Mesothelial cell of epicardium (in vitro differentiated cells): ENCODE measurements at regions not wholly inside any gene's neighbourhood (a gene's known extent, or its start where the extent isn't known, plus 50 kb on each side); places are given as distances from the start of the nearest gene placed in this dataset.
A peak's percentile ranks its signal among the peaks of the same experiment; 100 is the strongest.

ENCODE experiments used
- DNase-seq, 2 experiments: peaks; one replicate each; pipeline ENCODE4 v3.0.0; 2021; ENCODE audit warnings: low spot score in 2 of 2; ENCODE audit not compliant: unreplicated experiment in 2 of 2
- H3K27ac Mint-ChIP-seq: 2 replicates; pipeline ENCODE4 v1.8.0; 2021; ENCODE audit warnings: mixed read lengths
- H3K27me3 Mint-ChIP-seq: 2 replicates; pipeline ENCODE4 v1.8.0; 2021; ENCODE audit warnings: low read depth, mixed read lengths
- H3K36me3 Mint-ChIP-seq: 2 replicates; pipeline ENCODE4 v1.8.0; 2021; ENCODE audit warnings: mixed read lengths
- H3K4me1 Mint-ChIP-seq: 2 replicates; pipeline ENCODE4 v1.8.0; 2021; ENCODE audit warnings: mixed read lengths
- H3K4me3 Mint-ChIP-seq: 2 replicates; pipeline ENCODE4 v1.8.0; 2021; ENCODE audit warnings: mild to moderate bottlenecking, moderate library complexity, mixed read lengths
- H3K9me3 Mint-ChIP-seq: 2 replicates; pipeline ENCODE4 v1.8.0; 2021; ENCODE audit warnings: mixed read lengths
- TF ChIP-seq, protein P1 (sequence below): fragments of 200-600 bp; sonication (generic); IDR thresholded peaks from one replicate; pipeline ENCODE4 v1.5.0; 2021; ENCODE audit warnings: antibody characterized with exemption; ENCODE audit not compliant: unreplicated experiment

DNA sequence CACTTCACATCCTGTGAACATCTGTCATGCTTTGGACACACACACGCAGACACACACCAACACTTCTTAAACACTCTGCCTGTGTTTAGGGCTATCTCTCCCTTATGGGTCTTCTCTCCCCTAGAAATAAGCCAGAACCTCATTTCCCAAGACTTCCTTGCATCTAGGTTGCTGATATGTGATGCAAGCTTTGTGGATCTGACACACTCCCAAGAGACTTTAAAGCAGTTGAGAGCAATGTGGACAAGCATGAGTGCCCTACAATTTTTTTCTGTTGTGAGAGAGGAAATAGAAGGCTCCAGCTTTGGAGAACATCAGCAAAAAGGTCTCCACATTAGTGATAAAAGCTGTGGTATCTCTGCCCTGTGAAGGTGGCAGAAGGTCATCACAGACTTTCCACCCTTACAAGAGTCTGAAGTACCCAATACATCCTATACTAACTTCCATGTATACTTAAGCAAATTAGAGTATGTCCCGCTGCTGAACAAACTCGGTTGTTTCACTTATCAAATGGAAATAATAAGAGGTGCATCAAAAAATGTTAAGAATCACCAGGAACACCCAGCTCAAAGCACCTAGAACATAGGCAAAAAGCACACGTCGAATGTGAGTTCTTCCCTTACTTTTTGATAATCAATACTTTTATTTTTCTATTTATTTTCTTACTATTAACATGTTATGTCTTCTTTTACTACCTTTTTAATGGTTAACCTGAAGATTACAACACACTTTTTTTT lies 267.6 kb downstream of the SETD4 start:
- no peak for DNase-seq
- Mint-ChIP-seq H3K27ac (no peak overlapping the region), H3K4me1 (peaks cover 18% of the 10 kb centered on the region), H3K27me3 (peaks cover 4% of the 10 kb centered on the region), H3K4me3 (no peak overlapping the region), H3K9me3 (peaks cover 3% of the 10 kb centered on the region), H3K36me3 (no peaks in the 10 kb centered on the region)
- TF ChIP-seq, protein P1, sequence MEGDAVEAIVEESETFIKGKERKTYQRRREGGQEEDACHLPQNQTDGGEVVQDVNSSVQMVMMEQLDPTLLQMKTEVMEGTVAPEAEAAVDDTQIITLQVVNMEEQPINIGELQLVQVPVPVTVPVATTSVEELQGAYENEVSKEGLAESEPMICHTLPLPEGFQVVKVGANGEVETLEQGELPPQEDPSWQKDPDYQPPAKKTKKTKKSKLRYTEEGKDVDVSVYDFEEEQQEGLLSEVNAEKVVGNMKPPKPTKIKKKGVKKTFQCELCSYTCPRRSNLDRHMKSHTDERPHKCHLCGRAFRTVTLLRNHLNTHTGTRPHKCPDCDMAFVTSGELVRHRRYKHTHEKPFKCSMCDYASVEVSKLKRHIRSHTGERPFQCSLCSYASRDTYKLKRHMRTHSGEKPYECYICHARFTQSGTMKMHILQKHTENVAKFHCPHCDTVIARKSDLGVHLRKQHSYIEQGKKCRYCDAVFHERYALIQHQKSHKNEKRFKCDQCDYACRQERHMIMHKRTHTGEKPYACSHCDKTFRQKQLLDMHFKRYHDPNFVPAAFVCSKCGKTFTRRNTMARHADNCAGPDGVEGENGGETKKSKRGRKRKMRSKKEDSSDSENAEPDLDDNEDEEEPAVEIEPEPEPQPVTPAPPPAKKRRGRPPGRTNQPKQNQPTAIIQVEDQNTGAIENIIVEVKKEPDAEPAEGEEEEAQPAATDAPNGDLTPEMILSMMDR, result no peak

DNA sequence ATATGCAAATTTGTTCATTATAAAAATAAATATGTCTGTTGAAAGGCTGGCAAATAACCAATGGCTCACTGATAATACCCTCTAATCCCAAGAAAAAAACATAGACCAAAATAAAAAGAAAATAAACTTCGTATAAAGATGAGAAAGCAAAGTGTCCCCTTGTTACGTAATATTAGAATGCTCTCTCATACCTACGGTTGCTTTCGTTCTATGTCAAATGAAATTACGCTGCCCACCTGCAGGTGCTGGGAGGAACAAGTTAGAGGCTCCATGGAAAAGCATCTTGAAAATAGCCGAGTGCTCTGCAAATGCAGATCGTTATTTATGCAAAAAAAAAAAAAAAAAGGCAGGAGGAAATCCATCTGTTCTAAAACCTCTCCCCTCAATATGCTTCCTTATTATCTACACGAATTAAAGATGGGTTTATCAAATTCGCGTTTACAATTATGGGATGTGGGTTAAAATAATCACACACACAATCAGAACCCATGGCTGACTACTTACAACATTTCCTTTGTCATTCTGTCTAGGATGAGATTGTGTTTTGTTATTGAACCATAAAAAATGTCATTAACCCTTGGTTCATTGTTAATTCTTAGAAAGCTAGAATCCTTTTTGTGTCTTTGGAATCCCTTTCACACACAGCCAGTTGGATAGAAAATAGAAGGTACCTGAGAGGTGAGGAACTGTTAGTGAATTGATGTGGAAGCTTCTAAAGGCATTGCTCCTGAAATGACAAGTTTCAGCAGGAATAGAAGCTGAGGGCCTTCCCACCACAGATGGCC lies 268.6 kb downstream of the SETD4 start:
- Mint-ChIP-seq H3K36me3 (peaks cover 3% of the 10 kb centered on the region), H3K27ac (no peak overlapping the region), H3K9me3 (peaks cover 9% of the 10 kb centered on the region), H3K4me3 (no peak overlapping the region), H3K4me1 (peaks cover 8% of the 10 kb centered on the region), H3K27me3 (peaks cover 8% of the 10 kb centered on the region)
- TF ChIP-seq, protein P1, result no peak
- no peak for DNase-seq

DNA sequence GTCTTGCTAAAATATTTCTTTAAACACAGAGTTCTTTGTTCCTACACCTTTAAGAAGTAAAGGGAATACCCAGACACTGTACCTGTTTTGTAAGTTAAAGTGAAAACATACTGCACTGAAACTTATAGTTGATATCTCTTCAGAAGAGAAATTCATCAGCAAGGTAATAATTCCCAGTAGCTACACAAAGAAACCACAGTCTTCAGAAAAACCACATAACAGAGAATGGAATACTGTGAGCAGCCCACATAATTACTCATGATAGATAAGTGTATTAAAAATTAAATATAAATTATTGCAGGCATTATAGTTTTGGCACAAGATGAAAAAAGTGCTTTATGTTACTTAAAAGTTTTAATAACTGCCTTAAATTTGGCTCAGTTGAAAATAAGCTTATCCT lies 276.6 kb downstream of the SETD4 start:
- no peak for DNase-seq
- TF ChIP-seq, protein P1, result no peak
- Mint-ChIP-seq H3K36me3 (peaks cover 3% of the 10 kb centered on the region), H3K4me3 (no peak overlapping the region), H3K9me3 (peaks cover 7% of the 10 kb centered on the region), H3K4me1 (peaks cover 30% of the 10 kb centered on the region), H3K27ac (peak overlapping the region; percentile 57), H3K27me3 (peaks cover 9% of the 10 kb centered on the region)

DNA sequence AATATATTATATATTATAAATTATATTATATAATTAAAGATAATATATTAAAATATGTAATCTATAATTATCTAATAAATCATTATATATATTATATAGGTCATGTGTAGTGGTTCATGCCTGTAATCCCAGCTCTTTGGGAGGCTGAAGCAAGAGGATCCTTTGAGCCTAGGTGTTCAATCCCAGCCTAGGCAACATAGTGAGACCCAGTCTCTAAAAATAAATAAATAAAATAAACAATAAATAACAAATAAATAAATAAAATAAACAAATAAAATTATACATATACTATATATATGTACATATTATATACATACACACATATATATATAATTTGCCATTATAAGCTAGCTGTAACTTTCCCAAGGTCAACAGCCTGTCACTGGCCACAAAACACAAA lies 277.7 kb downstream of the SETD4 start:
- H3K36me3 Mint-ChIP-seq, result peaks cover 3% of the 10 kb centered on the region
- H3K27me3 Mint-ChIP-seq, result peaks cover 6% of the 10 kb centered on the region
- no peak for DNase-seq
- peaks cover 13% of the 10 kb centered on the region for H3K9me3 Mint-ChIP-seq
- no peak overlapping the region for H3K4me3 Mint-ChIP-seq
- TF ChIP-seq, protein P1, result no peak
- no peak overlapping the region for H3K27ac Mint-ChIP-seq
- H3K4me1 Mint-ChIP-seq, result peaks cover 30% of the 10 kb centered on the region

DNA sequence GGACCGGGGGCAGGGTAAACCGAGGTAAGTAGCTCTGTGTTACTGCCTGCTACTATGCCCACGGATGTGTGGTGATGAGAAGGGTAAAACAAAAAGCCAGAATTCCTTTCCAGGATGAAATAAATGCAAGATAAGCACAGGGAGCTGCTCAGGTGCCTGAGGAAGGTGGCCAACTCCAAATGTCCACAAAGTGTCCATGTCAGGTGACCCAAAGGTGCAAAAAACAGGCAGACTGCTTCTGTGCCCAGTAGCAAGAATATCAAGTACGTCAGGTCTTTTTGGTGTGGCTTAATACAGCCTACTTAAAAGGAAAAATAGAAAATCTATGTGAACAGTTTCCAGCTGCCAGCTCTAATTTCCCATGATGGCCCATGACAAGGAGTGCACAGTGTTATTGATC lies 279.3 kb downstream of the SETD4 start:
- peaks cover 1% of the 10 kb centered on the region for H3K27me3 Mint-ChIP-seq
- TF ChIP-seq, protein P1, result no peak
- DNase-seq, result no peak
- H3K9me3 Mint-ChIP-seq, result peaks cover 8% of the 10 kb centered on the region
- H3K4me3 Mint-ChIP-seq, result no peak overlapping the region
- no peaks in the 10 kb centered on the region for H3K36me3 Mint-ChIP-seq
- H3K27ac Mint-ChIP-seq, result no peak overlapping the region
- peaks cover 42% of the 10 kb centered on the region for H3K4me1 Mint-ChIP-seq
